ENCODE measurements at regions not wholly inside any gene's neighbourhood (a gene's known extent, or its start where the extent isn't known, plus 50 kb on each side); places are given as distances from the start of the nearest gene placed in this dataset.

GRCh38 chr1:234851450-234852438 lies 241.8 kb upstream of the IRF2BP2 start:
- H3K27ac ChIP-seq (ENCODE audit: low read depth in 2 of 2, low read length in 1 of 2), result peak overlapping the region in 1 of 2 experiments; percentile 48; a peak in 2 of 4 replicates
- no peaks in the 10 kb centered on the region for H3K27me3 ChIP-seq (ENCODE audit: insufficient read depth)

GRCh38 chr1:234849832-234850231 lies 239.9 kb upstream of the IRF2BP2 start:
- Histone ChIP-seq H3K4me1 (ENCODE audit: control insufficient read depth in 1 of 2, insufficient read depth in 2 of 2, low read depth in 1 of 2, low read length in 1 of 2) (peaks cover 8 to 20% of the 10 kb centered on the region in 2 experiments; a peak in 3 of 4 replicates), H3K79me2 (ENCODE audit: insufficient read depth) (no peaks in the 10 kb centered on the region), H3K4me3 (ENCODE audit: low read depth in 2 of 2, low read length in 1 of 2) (no peak overlapping the region), H3K9me2 (no peaks in the 10 kb centered on the region), H3K4me2 (peak overlapping the region; percentile 7; the same call in 1 of the 2 replicates), H3K36me3 (replicated peaks in 1 of 2; ENCODE audit: control insufficient read depth in 1 of 2, insufficient read depth in 2 of 2, low read length in 1 of 2) (no peaks in the 10 kb centered on the region), H3F3A (replicated peaks; ENCODE audit: insufficient read depth) (peaks cover 25% of the 10 kb centered on the region), H3K9me3 (no peaks in the 10 kb centered on the region), H3K27me3 (ENCODE audit: insufficient read depth) (no peaks in the 10 kb centered on the region), H2AFZ (ENCODE audit: low read depth) (0 out of 2 replicates have a peak overlapping the region, but pooled peaks have one; percentile 43), H4K20me1 (ENCODE audit: insufficient read depth) (no peaks in the 10 kb centered on the region), H3K9ac (no peak overlapping the region), H3K27ac (ENCODE audit: low read depth in 2 of 2, low read length in 1 of 2) (peak overlapping the region in 1 of 2 experiments; percentile 57; a peak in 2 of 4 replicates)
- POLR2A ChIA-PET, result no interaction called here
- TF ChIP-seq NRF1 (IDR thresholded peaks at IDR 0.05; ENCODE audit: low read depth, low read length), result no peak
- no peak for TF ChIP-seq NFIC (IDR thresholded peaks at IDR 0.05; ENCODE audit: borderline replicate concordance)
- CTCF ChIA-PET, result interaction anchor here (1.0 to 1.1 kb wide), 2 partner anchors 15 to 234 kb away, joined by 3 read pairs; no protein-coding TSS in a partner anchor
- no peak for DNase-seq
- WGBS (ENCODE audit: low lambda C conversion rate), result 97% methylated on average over 8 of the region's 8 CpGs

More at GRCh38 chr1:234851450-234852438, 241.8 kb upstream of the IRF2BP2 start:
- Histone ChIP-seq H3K79me2 (ENCODE audit: insufficient read depth) (no peaks in the 10 kb centered on the region), H3K4me1 (ENCODE audit: control insufficient read depth in 1 of 2, insufficient read depth in 2 of 2, low read depth in 1 of 2, low read length in 1 of 2) (peaks cover 8 to 20% of the 10 kb centered on the region in 2 experiments; a peak in 3 of 4 replicates), H3K9me2 (no peaks in the 10 kb centered on the region), H3K36me3 (replicated peaks in 1 of 2; ENCODE audit: control insufficient read depth in 1 of 2, insufficient read depth in 2 of 2, low read length in 1 of 2) (no peaks in the 10 kb centered on the region), H3K4me2 (peak overlapping the region; percentile 47), H3K4me3 (ENCODE audit: low read depth in 2 of 2, low read length in 1 of 2) (no peak overlapping the region), H3F3A (replicated peaks; ENCODE audit: insufficient read depth) (peaks cover 25% of the 10 kb centered on the region), H3K9me3 (no peaks in the 10 kb centered on the region), H2AFZ (ENCODE audit: low read depth) (peak overlapping the region; percentile 44), H3K9ac (no peak overlapping the region), H4K20me1 (ENCODE audit: insufficient read depth) (no peaks in the 10 kb centered on the region)
- CTCF ChIA-PET, result no interaction called here
- TF ChIP-seq NFIC (IDR thresholded peaks at IDR 0.05; ENCODE audit: borderline replicate concordance) (0 out of 2 replicates have a peak, but pooled peaks have one; percentile 12), TEAD4 (IDR thresholded peaks at IDR 0.05; ENCODE audit: borderline replicate concordance, insufficient read depth) (no peak), PBX3 (IDR thresholded peaks at IDR 0.05) (peak; percentile 78), TCF12 (IDR thresholded peaks at IDR 0.05) (no peak), JUND (IDR thresholded peaks at IDR 0.05) (peak; percentile 11; the same call in 1 of the 2 replicates)
- 85% methylated on average over 9 of the region's 9 CpGs for WGBS (ENCODE audit: low lambda C conversion rate)
- no peak for DNase-seq
- POLR2A ChIA-PET, result interaction anchor here (0.5 kb wide), 1 partner anchor 307 kb away, joined by 3 read pairs; no protein-coding TSS in a partner anchor

GRCh38 chr1:234848972-234849649 lies 239.1 kb upstream of the IRF2BP2 start:
- no peak for DNase-seq
- Histone ChIP-seq H3K4me1 (ENCODE audit: control insufficient read depth in 1 of 2, insufficient read depth in 2 of 2, low read depth in 1 of 2, low read length in 1 of 2) (peaks cover 8 to 20% of the 10 kb centered on the region in 2 experiments; a peak in 3 of 4 replicates), H3K36me3 (replicated peaks in 1 of 2; ENCODE audit: control insufficient read depth in 1 of 2, insufficient read depth in 2 of 2, low read length in 1 of 2) (no peaks in the 10 kb centered on the region), H4K20me1 (ENCODE audit: insufficient read depth) (no peaks in the 10 kb centered on the region), H3K4me2 (peak overlapping the region; percentile 7; the same call in 1 of the 2 replicates), H3F3A (replicated peaks; ENCODE audit: insufficient read depth) (peaks cover 25% of the 10 kb centered on the region), H3K9me2 (no peaks in the 10 kb centered on the region), H3K9me3 (no peaks in the 10 kb centered on the region), H3K4me3 (ENCODE audit: low read depth in 2 of 2, low read length in 1 of 2) (no peak overlapping the region), H3K27ac (ENCODE audit: low read depth in 2 of 2, low read length in 1 of 2) (peak overlapping the region in 1 of 2 experiments; percentile 57; a peak in 2 of 4 replicates), H2AFZ (ENCODE audit: low read depth) (0 out of 2 replicates have a peak overlapping the region, but pooled peaks have one; percentile 43), H3K79me2 (ENCODE audit: insufficient read depth) (no peaks in the 10 kb centered on the region), H3K27me3 (ENCODE audit: insufficient read depth) (no peaks in the 10 kb centered on the region), H3K9ac (peak overlapping the region; percentile 21; the same call in 1 of the 2 replicates)
- 87% methylated on average over 6 of the region's 6 CpGs for WGBS (ENCODE audit: low lambda C conversion rate)
- TF ChIP-seq RXRA (IDR thresholded peaks at IDR 0.05; ENCODE audit: borderline replicate concordance, low read depth), result no peak
- peak; percentile 21; the same call in 1 of the 2 replicates for TF ChIP-seq CTCF (IDR thresholded peaks at IDR 0.05)
- ChIA-PET CTCF (no interaction called here), POLR2A (no interaction called here)

Measured in SK-N-SH (cell line).